ENCODE measurements at regions not wholly inside any gene's neighbourhood (a gene's known extent, or its start where the extent isn't known, plus 50 kb on each side); places are given as distances from the start of the nearest gene placed in this dataset.
"Not testable (repeated sequence)": the region's sequence is repeated elsewhere in the genome, so short reads cannot be mapped to it uniquely, and the experiment has no call there.

- DNase-seq (ENCODE audit: low read depth): no peak
Observed at GRCh38 chr10:57689596-57690297, 577.9 kb downstream of the IPMK start.

GRCh38 chr10:57679916-57680315, 587.8 kb downstream of the IPMK start:
- DNase-seq (ENCODE audit: low read depth): no peak

DNA sequence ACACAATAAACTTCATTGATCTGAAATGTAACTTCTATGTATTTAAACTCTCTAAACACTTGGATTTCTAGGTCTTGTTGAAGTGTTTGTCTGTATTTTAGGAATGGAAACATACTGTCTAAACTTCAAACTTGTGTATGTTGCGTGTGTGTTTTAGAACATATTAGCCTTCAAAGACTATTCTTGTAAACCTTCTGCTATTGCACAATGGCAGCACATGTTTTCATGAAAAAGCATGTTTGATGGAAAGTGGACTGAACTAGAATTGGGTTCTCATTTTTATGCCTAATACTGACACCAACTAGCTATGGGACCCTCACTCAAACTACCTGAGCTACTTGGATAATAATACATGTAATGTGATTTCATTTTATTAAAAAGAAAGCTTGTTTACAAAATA, 592.6 kb downstream of the IPMK start:
- DNase-seq (ENCODE audit: low read depth): no peak

DNA sequence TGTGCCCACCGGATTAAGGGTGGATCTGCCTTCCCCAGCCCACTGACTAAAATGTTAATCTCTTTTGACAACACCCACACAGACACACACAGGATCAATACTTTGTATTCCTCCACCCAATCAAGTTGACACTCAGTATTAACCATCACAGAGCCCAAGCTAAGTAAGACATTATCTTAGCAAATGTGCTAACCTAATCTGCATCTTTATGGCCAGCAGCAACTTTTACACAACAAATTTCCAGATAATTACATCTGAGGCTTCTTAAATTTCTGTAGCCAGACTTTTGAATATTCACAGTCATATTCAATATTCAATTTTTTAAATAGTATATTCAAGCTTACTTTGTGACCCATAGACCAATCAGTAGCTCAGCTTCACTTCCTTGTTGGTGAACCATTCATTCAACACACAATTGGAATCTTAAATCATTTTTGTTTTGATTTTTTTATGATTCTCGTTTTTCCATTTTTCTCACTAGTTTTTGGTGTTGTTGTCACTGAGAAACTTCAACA, 594.2 kb downstream of the IPMK start:
- no peak for DNase-seq (ENCODE audit: low read depth)

DNA sequence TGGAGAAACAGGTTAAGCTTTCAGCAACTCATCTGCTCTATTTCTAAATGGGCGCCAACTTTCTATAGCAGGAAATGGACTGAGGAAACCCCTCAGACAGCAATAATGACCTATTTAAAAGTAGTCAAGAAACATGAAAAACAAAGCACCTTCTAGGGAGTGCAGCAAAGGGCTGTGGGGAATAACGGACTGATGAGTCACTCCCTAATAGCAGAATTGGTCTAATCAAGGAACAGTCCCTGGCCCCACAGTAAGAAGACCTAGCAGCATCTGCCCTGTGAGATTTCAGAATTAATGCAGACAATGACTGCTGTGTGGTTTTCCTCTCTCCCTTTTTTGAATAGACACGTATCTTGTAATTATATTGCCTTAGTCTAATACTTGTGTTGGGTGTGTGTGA, 602.9 kb downstream of the IPMK start:
- DNase-seq (ENCODE audit: low read depth): no peak

DNA sequence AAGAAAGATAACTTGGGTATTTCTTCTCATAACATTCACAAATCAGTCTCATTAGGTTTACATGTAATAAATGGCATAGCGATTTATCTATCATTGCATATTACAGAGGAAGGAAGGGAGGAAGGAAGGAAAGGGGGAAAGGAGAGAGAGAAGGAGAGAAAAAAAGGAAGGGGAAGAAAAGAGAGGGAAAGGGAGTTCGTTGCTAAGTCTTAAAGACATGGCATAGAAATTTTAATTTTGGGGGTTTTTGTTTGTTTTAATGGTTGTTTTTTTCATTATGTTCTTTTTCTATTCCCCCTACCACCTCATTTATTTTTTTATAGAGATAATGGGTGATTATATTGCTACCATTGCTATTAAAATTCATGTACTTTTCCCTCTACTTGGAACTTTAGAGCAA, 604.3 kb downstream of the IPMK start:
- no peak for DNase-seq (ENCODE audit: low read depth)

- DNase-seq (ENCODE audit: low read depth): no peak
Observed at GRCh38 chr10:57661206-57661605, 606.5 kb downstream of the IPMK start.

DNA sequence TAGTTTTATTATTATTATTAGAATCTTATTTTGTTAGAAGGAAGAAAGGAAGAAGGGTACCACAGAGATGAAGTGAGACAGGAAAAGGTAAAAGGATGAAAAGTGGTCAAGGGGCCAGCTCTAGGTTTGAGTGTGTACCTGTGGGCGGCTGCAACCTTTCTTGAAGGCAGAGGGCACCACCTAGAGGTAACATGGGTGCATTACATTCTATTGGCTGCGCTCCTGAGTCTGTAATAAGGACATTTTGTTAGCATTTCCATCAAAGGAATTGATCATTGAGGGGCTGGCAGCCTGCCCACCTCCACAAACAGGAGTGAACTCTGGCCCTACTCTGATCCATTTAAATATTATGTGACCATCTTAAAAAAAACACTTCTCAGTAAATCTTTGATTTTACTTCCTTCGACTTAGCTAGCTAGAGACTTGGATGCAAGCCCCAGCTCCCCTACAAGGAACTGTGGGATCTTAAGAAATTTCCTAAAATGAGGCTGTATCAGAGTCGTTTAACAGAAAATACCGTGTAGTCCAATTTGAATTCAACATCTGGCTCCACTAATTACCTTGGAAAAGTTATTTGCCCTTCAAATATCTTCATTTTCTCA, 610.4 kb downstream of the IPMK start:
- peak; percentile 1 for DNase-seq (ENCODE audit: low read depth)

DNA sequence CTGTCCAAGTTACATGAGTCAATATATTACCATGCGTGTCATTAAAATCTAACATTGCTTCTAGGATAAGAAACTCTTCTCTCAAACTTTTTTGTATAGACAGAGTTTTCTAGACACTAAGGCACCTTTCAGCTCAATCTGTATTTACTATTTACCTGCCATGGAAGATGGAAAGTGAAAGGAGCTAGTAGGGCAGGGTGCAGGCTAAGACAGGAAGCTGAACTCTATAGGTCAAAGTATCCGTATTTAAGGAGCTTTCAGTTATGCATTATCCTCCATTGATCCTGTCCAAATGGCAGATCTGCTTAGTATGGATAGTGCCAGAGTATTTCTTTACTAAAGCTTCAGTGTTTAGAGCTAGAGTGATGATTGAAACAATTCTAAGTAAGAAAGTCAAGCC, 612.8 kb downstream of the IPMK start:
- DNase-seq (ENCODE audit: low read depth): no peak

- DNase-seq (ENCODE audit: low read depth): not testable (repeated sequence)
Observed at GRCh38 chr10:57645108-57645507, 622.6 kb downstream of the IPMK start.

DNA sequence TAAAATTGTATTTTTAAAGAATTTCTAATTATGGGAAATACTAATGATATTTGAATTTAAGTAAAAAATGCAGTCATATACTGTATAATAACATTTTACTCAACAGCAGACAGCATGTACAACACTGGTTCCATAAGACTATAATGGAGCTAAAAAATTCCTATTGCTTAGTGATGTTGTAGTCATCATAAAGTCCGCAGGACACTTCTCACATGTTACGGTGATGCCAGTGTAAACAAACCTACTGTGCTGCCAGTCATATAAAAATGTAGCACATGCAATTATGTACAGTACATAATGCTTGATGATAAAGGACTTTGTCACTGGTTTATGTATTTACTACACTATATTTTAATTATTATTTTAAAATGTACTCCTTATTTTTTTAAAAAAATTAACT, 629.3 kb downstream of the IPMK start:
- no peak for DNase-seq (ENCODE audit: low read depth)

DNA sequence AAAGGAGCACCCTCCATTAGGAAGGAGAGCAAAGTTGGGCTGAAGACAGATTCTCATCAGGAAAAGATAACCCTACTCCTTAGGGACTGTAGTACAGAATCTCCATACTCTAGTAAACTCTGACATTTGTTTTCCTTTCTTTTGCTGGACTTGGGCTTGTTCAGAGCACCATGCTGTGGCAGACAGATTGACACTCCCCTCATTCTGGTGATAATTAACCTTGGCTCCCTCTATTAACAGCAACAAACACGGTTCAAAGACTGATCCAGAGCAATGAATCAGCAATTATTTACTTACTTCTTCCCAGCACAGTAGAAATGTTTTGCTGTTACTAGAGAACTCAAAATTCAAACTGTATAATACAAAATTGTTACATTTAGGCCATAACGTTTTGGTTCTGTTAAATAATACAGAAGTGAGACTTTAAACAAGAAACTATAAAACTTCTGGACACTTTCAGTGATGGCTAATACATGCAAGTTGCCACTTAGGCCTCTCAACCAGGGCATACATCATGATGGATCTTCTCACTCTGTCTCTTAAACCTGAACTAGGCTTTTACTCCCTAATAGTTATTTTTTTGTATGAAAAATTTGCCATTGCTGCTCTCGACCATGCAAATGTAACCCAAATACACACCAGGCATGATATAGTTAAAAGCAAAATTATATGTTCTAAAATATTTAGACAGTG, 639.0 kb downstream of the IPMK start:
- DNase-seq (ENCODE audit: low read depth): no peak

DNA sequence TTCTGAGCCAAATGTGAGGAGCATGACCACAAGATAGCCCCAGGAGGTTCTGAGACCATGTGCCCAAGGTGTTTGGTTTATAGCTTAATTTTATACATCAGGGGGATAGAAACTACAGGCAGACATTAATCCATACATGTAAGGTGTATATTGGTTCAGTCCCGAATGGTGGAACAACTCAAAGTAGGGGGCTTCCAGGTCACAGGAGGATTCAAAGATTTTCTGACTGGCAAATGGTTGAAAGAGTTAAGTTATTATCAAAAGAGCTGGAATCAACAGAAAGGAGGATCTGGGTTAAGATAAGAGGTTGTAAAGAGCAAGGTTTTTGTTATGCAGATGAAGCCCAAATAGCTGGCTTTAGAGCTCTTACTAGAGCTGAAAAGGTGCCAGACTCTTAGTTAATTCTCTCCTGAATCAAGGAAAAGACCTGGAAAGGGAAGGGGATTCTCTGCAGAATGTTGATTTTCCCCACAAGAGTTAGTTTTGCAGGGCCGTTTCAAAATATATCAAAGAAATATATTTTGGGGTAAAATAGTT, 640.0 kb downstream of the IPMK start:
- DNase-seq (ENCODE audit: low read depth): no peak

DNA sequence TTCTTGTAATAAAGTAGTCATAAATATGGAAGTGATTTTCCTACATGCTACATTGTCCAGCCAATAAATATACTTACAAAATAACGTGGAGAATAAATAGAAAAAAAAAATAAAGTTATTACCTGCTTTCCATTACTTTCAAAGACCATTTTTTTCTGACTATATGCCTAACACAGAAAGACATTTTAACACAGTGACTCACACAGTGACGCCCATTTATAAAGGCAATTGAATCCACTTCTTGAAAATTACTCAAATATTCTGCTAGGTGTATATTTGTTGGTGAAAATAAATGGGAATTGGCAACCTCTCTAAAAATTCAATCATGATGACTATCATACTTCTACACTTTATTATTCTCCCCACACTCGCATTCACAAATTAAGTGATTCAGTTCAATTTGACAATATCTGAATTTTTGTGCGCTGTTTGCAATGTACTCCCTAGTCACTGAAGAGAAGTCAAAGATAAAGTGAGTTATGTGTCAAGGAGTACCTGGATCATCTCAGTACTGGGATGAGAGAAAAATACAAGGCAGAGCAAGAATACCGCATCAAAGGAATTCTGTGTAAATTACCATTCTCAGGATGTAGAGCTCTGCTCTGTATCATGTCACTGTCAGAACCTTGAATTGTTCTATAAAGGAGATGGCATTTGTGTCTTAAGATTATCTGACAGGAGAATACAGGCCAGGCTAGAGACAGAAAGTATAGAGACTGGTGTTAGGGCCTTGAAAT, 642.7 kb downstream of the IPMK start:
- no peak for DNase-seq (ENCODE audit: low read depth)

GRCh38 chr10:57624066-57624465, 643.6 kb downstream of the IPMK start:
- no peak for DNase-seq (ENCODE audit: low read depth)

- no peak for DNase-seq (ENCODE audit: low read depth)
Observed at GRCh38 chr10:57621466-57621865, 646.2 kb downstream of the IPMK start.

DNA sequence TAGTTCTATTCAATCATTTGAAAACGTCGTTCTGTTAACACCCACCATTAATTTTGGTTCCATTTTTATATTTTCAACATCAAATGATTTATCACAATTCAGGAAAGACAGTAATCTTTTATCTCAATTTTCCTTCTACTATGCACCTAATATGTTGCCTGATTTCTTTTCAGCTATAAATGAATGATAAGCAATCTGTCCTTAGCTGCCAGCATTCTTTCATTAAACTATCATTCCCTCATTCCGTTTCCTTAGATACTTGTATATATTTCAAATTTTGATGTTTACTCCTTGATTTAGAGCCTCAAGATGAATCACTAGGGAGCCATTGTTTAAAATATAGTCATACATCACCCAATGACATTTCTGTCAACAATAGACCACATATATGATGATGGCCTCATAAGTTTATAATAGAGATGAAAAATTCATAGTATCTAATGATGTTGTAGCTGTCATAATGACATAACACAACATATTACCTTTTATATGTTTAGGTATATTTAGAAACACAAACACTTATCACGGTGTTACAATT, 661.7 kb downstream of the IPMK start:
- no peak for DNase-seq (ENCODE audit: low read depth)

- no peak for DNase-seq (ENCODE audit: low read depth)
Observed at GRCh38 chr10:57599440-57599839, 668.3 kb downstream of the IPMK start.

GRCh38 chr10:57593983-57594573, 673.6 kb downstream of the IPMK start:
- DNase-seq (ENCODE audit: low read depth): no peak

- DNase-seq (ENCODE audit: low read depth): no peak
Observed at GRCh38 chr10:57579926-57580325, 687.8 kb downstream of the IPMK start.

DNA sequence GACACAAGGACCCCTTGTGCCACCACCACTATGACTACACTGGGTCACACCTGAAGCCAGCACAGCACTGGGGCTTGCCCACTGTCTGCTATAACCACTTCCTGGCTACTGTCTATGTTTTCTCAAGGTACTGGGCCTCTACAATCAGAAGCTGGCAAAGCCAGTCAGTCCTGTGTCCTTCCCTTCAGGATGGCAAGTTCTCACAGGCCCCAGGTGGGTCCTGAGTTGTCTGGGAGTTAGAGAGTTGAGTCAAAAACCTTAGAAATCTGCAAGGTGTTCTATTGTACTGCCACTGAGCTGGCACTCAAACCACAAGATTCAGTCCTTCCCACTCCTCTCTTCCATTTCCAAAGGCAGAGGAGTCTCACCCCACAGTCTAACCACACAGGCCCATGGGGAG, 705.5 kb downstream of the IPMK start:
- no peak for DNase-seq (ENCODE audit: low read depth)
